ENCODE measurements at regions not wholly inside any gene's neighbourhood (a gene's known extent, or its start where the extent isn't known, plus 50 kb on each side); places are given as distances from the start of the nearest gene placed in this dataset.
"Not testable (repeated sequence)": the region's sequence is repeated elsewhere in the genome, so short reads cannot be mapped to it uniquely, and the experiment has no call there.

DNA sequence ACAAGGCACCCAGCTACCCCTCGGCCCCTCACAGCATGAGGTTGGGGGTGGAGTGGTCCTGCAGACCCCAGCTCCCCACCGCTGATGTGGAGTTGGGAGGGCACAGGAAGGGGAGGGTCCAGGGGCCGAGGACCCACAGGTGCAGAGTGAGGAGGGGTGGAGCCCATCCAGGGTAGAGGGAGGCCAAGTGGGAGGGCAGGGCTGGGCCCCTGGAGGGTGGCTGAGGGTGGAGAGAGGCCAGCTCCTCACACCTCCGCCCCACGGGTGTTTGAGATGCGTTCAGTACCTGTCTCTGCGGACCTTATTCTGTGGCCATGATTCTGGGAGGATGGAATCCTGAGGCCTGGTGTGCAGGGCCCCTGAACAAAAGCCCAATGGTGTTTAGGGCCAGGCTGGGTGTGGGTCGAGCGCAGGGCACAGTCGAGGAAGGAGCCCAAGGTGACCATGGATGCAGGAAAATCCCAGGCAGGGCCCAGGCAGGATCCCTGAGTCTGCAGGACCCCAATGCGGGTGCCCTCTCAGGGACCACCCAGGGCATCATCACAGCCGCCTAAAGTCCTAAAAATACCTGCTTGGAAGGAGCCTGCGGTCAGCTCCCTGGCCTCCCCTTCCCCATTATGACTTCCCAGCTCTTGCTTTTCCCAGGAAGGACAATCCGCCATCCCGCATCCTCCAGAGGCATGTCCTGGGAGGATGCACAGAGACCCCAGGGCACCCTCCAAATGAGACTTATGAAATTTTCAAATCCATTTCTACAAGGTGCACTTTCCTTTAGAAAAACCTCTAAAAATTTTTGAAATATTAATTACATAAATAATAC, 377.1 kb upstream of the SFSWAP start:
- no peak for TF ChIP-seq EZH2phosphoT487 (IDR thresholded peaks at IDR 0.05; ENCODE audit: low read depth, severe bottlenecking, unreplicated experiment)
- TF ChIP-seq, protein P1, sequence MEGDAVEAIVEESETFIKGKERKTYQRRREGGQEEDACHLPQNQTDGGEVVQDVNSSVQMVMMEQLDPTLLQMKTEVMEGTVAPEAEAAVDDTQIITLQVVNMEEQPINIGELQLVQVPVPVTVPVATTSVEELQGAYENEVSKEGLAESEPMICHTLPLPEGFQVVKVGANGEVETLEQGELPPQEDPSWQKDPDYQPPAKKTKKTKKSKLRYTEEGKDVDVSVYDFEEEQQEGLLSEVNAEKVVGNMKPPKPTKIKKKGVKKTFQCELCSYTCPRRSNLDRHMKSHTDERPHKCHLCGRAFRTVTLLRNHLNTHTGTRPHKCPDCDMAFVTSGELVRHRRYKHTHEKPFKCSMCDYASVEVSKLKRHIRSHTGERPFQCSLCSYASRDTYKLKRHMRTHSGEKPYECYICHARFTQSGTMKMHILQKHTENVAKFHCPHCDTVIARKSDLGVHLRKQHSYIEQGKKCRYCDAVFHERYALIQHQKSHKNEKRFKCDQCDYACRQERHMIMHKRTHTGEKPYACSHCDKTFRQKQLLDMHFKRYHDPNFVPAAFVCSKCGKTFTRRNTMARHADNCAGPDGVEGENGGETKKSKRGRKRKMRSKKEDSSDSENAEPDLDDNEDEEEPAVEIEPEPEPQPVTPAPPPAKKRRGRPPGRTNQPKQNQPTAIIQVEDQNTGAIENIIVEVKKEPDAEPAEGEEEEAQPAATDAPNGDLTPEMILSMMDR (IDR thresholded peaks at IDR 0.05; ENCODE audit: poor library complexity), result no peak
- TF ChIP-seq EZH2 (IDR thresholded peaks at IDR 0.05; ENCODE audit: borderline replicate concordance), result no peak
- Histone ChIP-seq H3K4me3 (no peak overlapping the region), H3K27ac (no peak overlapping the region), H3K9me2 (replicated peaks; ENCODE audit: insufficient read depth) (no peaks in the 10 kb centered on the region), H3K36me3 (replicated peaks; ENCODE audit: insufficient read depth, low read depth) (no peaks in the 10 kb centered on the region), H3K4me1 (ENCODE audit: insufficient read depth) (no peaks in the 10 kb centered on the region), H3K9me3 (ENCODE audit: low read depth) (no peaks in the 10 kb centered on the region), H2AFZ (no peak overlapping the region), H3K27me3 (no peaks in the 10 kb centered on the region), H3K79me2 (no peaks in the 10 kb centered on the region), H4K20me1 (ENCODE audit: insufficient read depth, poor library complexity, severe bottlenecking) (no peaks in the 10 kb centered on the region), H3K4me2 (no peak overlapping the region)
- DNase-seq (ENCODE audit: low spot score), result no peak
- WGBS (ENCODE audit: low lambda C conversion rate, missing lambda C conversion rate), result 91% methylated on average over 15 of the region's 15 CpGs

DNA sequence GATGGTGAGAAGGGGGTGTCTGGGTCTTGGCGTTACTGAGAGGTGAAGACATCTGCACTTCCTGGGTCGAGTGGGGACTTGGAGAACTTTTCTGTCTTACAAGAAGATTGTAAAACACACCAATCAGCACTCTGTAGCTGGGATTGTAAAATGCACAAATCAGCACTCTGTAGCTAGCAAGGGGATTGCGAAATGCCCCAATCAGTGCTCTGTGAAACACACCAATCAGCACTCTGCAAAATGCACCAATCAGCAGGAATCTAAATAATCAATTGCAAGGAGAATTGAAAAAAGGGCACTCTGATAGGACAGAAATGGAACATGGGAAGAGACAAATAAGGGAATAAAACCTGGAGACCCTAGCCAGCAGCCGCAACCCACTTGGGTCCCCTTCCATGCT, 376.1 kb upstream of the SFSWAP start:
- Histone ChIP-seq H3K9me2 (replicated peaks; ENCODE audit: insufficient read depth) (no peaks in the 10 kb centered on the region), H3K27ac (no peak overlapping the region), H3K9me3 (ENCODE audit: low read depth) (no peaks in the 10 kb centered on the region), H3K4me2 (no peak overlapping the region), H4K20me1 (ENCODE audit: insufficient read depth, poor library complexity, severe bottlenecking) (no peaks in the 10 kb centered on the region), H3K27me3 (no peaks in the 10 kb centered on the region), H3K36me3 (replicated peaks; ENCODE audit: insufficient read depth, low read depth) (no peaks in the 10 kb centered on the region), H3K79me2 (no peaks in the 10 kb centered on the region), H3K4me1 (ENCODE audit: insufficient read depth) (no peaks in the 10 kb centered on the region), H3K4me3 (no peak overlapping the region), H2AFZ (no peak overlapping the region)
- no peak for DNase-seq (ENCODE audit: low spot score)
- 85% methylated on average over 4 of the region's 4 CpGs for WGBS (ENCODE audit: low lambda C conversion rate, missing lambda C conversion rate)
- TF ChIP-seq EZH2phosphoT487 (IDR thresholded peaks at IDR 0.05; ENCODE audit: low read depth, severe bottlenecking, unreplicated experiment) (no peak), EZH2 (IDR thresholded peaks at IDR 0.05; ENCODE audit: borderline replicate concordance) (no peak)
- TF ChIP-seq, protein P1 (IDR thresholded peaks at IDR 0.05; ENCODE audit: poor library complexity), result no peak

DNA sequence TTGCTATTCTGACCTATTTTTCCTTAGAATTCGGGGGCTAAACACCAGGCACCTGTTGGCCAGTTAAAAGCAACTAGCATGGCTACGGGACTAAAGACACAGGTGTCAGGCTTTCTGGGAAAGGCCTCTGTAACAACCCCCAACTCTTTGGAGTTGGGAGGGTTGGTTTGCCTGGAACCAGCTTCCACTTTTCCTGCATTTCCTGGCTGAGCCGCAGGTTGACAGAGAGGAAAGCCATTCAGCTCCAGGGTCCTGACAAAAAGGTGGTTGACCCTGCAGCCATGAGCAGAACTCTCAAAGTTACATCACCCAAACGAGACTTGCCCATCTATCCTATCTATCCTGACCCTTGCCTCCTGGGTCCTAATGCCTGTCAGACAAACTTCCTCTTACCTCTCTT, 375.4 kb upstream of the SFSWAP start:
- no peak overlapping the region for H2AFZ ChIP-seq

DNA sequence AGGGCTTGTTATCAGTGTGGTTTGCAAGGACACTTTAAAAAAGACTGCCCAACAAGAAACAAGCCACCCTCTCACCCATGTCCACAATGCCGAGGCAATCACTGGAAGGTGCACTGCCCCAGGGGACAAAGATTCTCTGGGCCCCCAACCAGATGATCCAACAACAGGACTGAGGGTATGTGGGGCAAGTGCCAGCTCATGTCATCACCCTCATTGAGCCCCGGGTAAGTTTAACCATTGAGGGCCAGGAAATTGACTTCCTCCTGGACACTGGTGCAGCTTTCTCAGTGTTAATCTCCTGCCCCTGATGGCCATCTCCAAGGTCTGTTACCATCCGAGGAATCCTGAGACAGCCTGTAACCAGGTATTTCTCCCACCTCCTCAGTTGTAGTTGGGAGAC, 373.0 kb upstream of the SFSWAP start:
- not testable (repeated sequence) for H3K4me3 ChIP-seq; H4K20me1 ChIP-seq (ENCODE audit: insufficient read depth, poor library complexity, severe bottlenecking); H3K9me3 ChIP-seq (ENCODE audit: low read depth); H3K36me3 ChIP-seq (replicated peaks; ENCODE audit: insufficient read depth, low read depth); H2AFZ ChIP-seq; H3K27ac ChIP-seq; DNase-seq (ENCODE audit: low spot score); H3K27me3 ChIP-seq; H3K4me1 ChIP-seq (ENCODE audit: insufficient read depth); H3K9me2 ChIP-seq (replicated peaks; ENCODE audit: insufficient read depth); H3K79me2 ChIP-seq; H3K4me2 ChIP-seq
- 88% methylated on average over 3 of the region's 3 CpGs for WGBS (ENCODE audit: low lambda C conversion rate, missing lambda C conversion rate)

More for the DNA sequence above, 375.4 kb upstream of the SFSWAP start:
- H3K79me2 ChIP-seq, result no peaks in the 10 kb centered on the region
- TF ChIP-seq, protein P1 (IDR thresholded peaks at IDR 0.05; ENCODE audit: poor library complexity), result no peak
- TF ChIP-seq EZH2phosphoT487 (IDR thresholded peaks at IDR 0.05; ENCODE audit: low read depth, severe bottlenecking, unreplicated experiment) (no peak), EZH2 (IDR thresholded peaks at IDR 0.05; ENCODE audit: borderline replicate concordance) (no peak)
- H3K9me3 ChIP-seq (ENCODE audit: low read depth), result no peaks in the 10 kb centered on the region
- no peak overlapping the region for H3K27ac ChIP-seq
- no peaks in the 10 kb centered on the region for H3K9me2 ChIP-seq (replicated peaks; ENCODE audit: insufficient read depth)
- no peak for DNase-seq (ENCODE audit: low spot score)
- H3K4me1 ChIP-seq (ENCODE audit: insufficient read depth), result no peaks in the 10 kb centered on the region
- H3K4me2 ChIP-seq, result no peak overlapping the region
- H3K36me3 ChIP-seq (replicated peaks; ENCODE audit: insufficient read depth, low read depth), result no peaks in the 10 kb centered on the region
- H4K20me1 ChIP-seq (ENCODE audit: insufficient read depth, poor library complexity, severe bottlenecking), result no peaks in the 10 kb centered on the region
- 69% methylated on average over 4 of the region's 4 CpGs for WGBS (ENCODE audit: low lambda C conversion rate, missing lambda C conversion rate)
- H3K4me3 ChIP-seq, result no peak overlapping the region
- no peaks in the 10 kb centered on the region for H3K27me3 ChIP-seq
